IMR-90 (cell line): ENCODE measurements at regions not wholly inside any gene's neighbourhood (a gene's known extent, or its start where the extent isn't known, plus 50 kb on each side); places are given as distances from the start of the nearest gene placed in this dataset.

Experiments
- ATAC-seq: fragments of 200-7000 bp; cut with Tn5 transposase; 2 replicates; pipeline ENCODE4 v1.9.1; 2020; ENCODE audit warnings: low read depth, mild to moderate bottlenecking, moderate library complexity
- BruUV-seq: library from RNA; stranded (reverse); fragments of 400-500 nt; replicated peaks from 2 replicates; lab custom pipeline; 2021; lab: Mats Ljungman, UMichigan
- CTCF ChIA-PET: fragments of 300-600 bp; formaldehyde crosslinking; extraction: SDS; loops from one replicate; lab custom pipeline; 2021; ENCODE audit warnings: antibody characterized with exemption; lab: Yijun Ruan, JAX
- POLR2A ChIA-PET: fragments of 300-600 bp; sonication (Branson Sonifier 250); formaldehyde crosslinking; loops from one replicate; lab custom pipeline; 2022; ENCODE audit warnings: antibody characterized with exemption; ENCODE audit not compliant: unreplicated experiment; lab: Charles Lee
- DNase-seq: peaks from one replicate; pipeline ENCODE4 v3.0.0; 2013
- H2AFZ ChIP-seq: replicated peaks from 2 replicates; pipeline ENCODE3; 2013; ENCODE audit warnings: low read length, mild to moderate bottlenecking; ENCODE audit not compliant: poor library complexity
- H2AK5ac ChIP-seq: 2 replicates; pipeline ENCODE4 v1.6.1; 2013; ENCODE audit warnings: low read depth, low read length, inconsistent platforms
- H2AK9ac ChIP-seq: replicated peaks from 2 replicates; pipeline ENCODE3; 2013; ENCODE audit warnings: mild to moderate bottlenecking, low read depth, low read length, moderate library complexity; ENCODE audit not compliant: poor library complexity
- H2BK120ac ChIP-seq: 2 replicates; pipeline ENCODE4 v1.6.1; 2013; ENCODE audit warnings: low read depth, low read length, inconsistent platforms
- H2BK15ac ChIP-seq: 3 replicates; pipeline ENCODE4 v1.6.1; 2013; ENCODE audit warnings: low read depth, low read length, inconsistent platforms
- H2BK20ac ChIP-seq: 2 replicates; pipeline ENCODE4 v1.6.1; 2013; ENCODE audit warnings: low read depth, mild to moderate bottlenecking, inconsistent platforms, low read length, moderate library complexity
- H2BK5ac ChIP-seq: 2 replicates; pipeline ENCODE4 v1.6.1; 2013; ENCODE audit warnings: mild to moderate bottlenecking, low read depth, low read length, inconsistent platforms; ENCODE audit not compliant: poor library complexity, severe bottlenecking
- H3K14ac ChIP-seq: replicated peaks from 2 replicates; pipeline ENCODE4 v1.6.1; 2013; ENCODE audit warnings: low read depth, low read length, inconsistent platforms
- H3K18ac ChIP-seq: 2 replicates; pipeline ENCODE4 v1.6.1; 2013; ENCODE audit warnings: low read depth, low read length, control low read depth
- H3K23ac ChIP-seq: 2 replicates; pipeline ENCODE4 v1.6.1; 2013; ENCODE audit warnings: low read depth, low read length, inconsistent platforms
- H3K27ac ChIP-seq: 2 replicates; pipeline ENCODE4 v1.5.1; 2013; ENCODE audit warnings: mild to moderate bottlenecking, control low read depth, low read length; ENCODE audit not compliant: insufficient read depth
- H3K27me3 ChIP-seq: 2 replicates; pipeline ENCODE4 v1.6.1; 2013; ENCODE audit warnings: low read length; ENCODE audit not compliant: control insufficient read depth, insufficient read depth
- H3K36me3 ChIP-seq: 2 replicates; pipeline ENCODE4 v1.6.1; 2013; ENCODE audit warnings: low read length, mixed read lengths; ENCODE audit not compliant: control insufficient read depth, insufficient read depth
- H3K4ac ChIP-seq: 2 replicates; pipeline ENCODE4 v1.6.1; 2013; ENCODE audit warnings: low read depth, low read length, inconsistent platforms
- H3K4me1 ChIP-seq: 2 replicates; pipeline ENCODE4 v1.6.1; 2013; ENCODE audit warnings: low read length, mixed read lengths; ENCODE audit not compliant: control insufficient read depth, insufficient read depth
- H3K4me2 ChIP-seq: 2 replicates; pipeline ENCODE4 v1.6.1; 2013; ENCODE audit warnings: low read depth, mild to moderate bottlenecking, control low read depth, low read length, moderate library complexity
- H3K4me3 ChIP-seq: 2 replicates; pipeline ENCODE4 v1.5.1; 2013; ENCODE audit warnings: low read depth, mild to moderate bottlenecking, control low read depth, low read length, moderate library complexity; ENCODE audit not compliant: insufficient read depth
- H3K56ac ChIP-seq: 2 replicates; pipeline ENCODE4 v1.6.1; 2013; ENCODE audit warnings: low read length, inconsistent platforms; ENCODE audit not compliant: insufficient read depth; ENCODE audit errors: extremely low read depth
- H3K79me1 ChIP-seq, 2 experiments: 2 replicates each; pipeline ENCODE4 v1.6.1; 2013; ENCODE audit warnings: low read length in 2 of 2, inconsistent platforms in 1 of 2, low read depth in 1 of 2
- H3K9ac ChIP-seq: 2 replicates; pipeline ENCODE4 v1.6.1; 2013; ENCODE audit warnings: low read depth, low read length, control low read depth
- H3K9me1 ChIP-seq: 2 replicates; pipeline ENCODE4 v1.6.1; 2013; ENCODE audit warnings: low read length, inconsistent platforms; ENCODE audit not compliant: insufficient read depth
- H3K9me3 ChIP-seq: 2 replicates; pipeline ENCODE4 v1.6.1; 2013; ENCODE audit warnings: low read length; ENCODE audit not compliant: control insufficient read depth, insufficient read depth
- H4K20me1 ChIP-seq: 2 replicates; pipeline ENCODE4 v1.6.1; 2013; ENCODE audit warnings: low read length, inconsistent platforms; ENCODE audit not compliant: insufficient read depth
- H4K5ac ChIP-seq: 2 replicates; pipeline ENCODE4 v1.6.1; 2013; ENCODE audit warnings: mild to moderate bottlenecking, low read depth, low read length, control low read depth
- H4K8ac ChIP-seq, 2 experiments: 2 replicates each; pipeline ENCODE4 v1.6.1; 2013; ENCODE audit warnings: low read depth in 2 of 2, low read length in 2 of 2, control low read depth in 1 of 2, inconsistent platforms in 1 of 2
- H4K91ac ChIP-seq: 2 replicates; pipeline ENCODE4 v1.6.1; 2013; ENCODE audit warnings: low read depth, low read length, inconsistent platforms; ENCODE audit not compliant: insufficient read depth
- BHLHE40 ChIP-seq: fragments of 150-350 bp; IDR thresholded peaks from 2 replicates; pipeline ENCODE4 v1.6.1; 2016; ENCODE audit warnings: mild to moderate bottlenecking, low read depth, low read length
- CEBPB ChIP-seq: IDR thresholded peaks from 2 replicates; pipeline ENCODE4 v1.6.1; 2012; ENCODE audit warnings: low read depth, low read length, improper control_type of control experiment
- CHD1 ChIP-seq: IDR thresholded peaks from 2 replicates; pipeline ENCODE4 v1.6.1; 2012; ENCODE audit warnings: low read depth, low read length, improper control_type of control experiment
- FOS ChIP-seq: fragments of 150-350 bp; IDR thresholded peaks from 2 replicates; pipeline ENCODE4 v1.6.1; 2016; ENCODE audit warnings: low read depth, low read length
- MAZ ChIP-seq: IDR thresholded peaks from 2 replicates; pipeline ENCODE4 v1.6.1; 2012; ENCODE audit warnings: low read depth, mild to moderate bottlenecking, low read length, improper control_type of control experiment, moderate library complexity, borderline replicate concordance
- MXI1 ChIP-seq: IDR thresholded peaks from 2 replicates; pipeline ENCODE4 v1.6.1; 2012; ENCODE audit warnings: low read depth, mild to moderate bottlenecking, low read length, moderate library complexity, borderline replicate concordance
- RAD21 ChIP-seq: IDR thresholded peaks from 2 replicates; pipeline ENCODE4 v1.6.1; 2012; ENCODE audit warnings: low read length, improper control_type of control experiment
- RCOR1 ChIP-seq: IDR thresholded peaks from 2 replicates; pipeline ENCODE4 v1.6.1; 2012; ENCODE audit warnings: mild to moderate bottlenecking, low read length, improper control_type of control experiment; ENCODE audit not compliant: insufficient replicate concordance
- SMC3 ChIP-seq: fragments of 150-350 bp; IDR thresholded peaks from 2 replicates; pipeline ENCODE4 v1.6.1; 2016; ENCODE audit warnings: low read depth, mild to moderate bottlenecking, antibody characterized with exemption, low read length, moderate library complexity
- WGBS, 2 experiments: methylation state at CpG; one replicate each; pipeline versions ENCODE4 v1.1.5 to v1.1.7; 2013; ENCODE audit warnings: missing lambda C conversion rate in 2 of 2; ENCODE audit not compliant: insufficient read length in 1 of 2; ENCODE audit errors: extremely low coverage in 2 of 2; 5-methylcytosine and 5-hydroxymethylcytosine counted together
- dilution Hi-C: fragments of 300-500 bp; cut with HindIII; formaldehyde crosslinking; loops from one replicate; pipeline ENCODE4 v1.14.3; 2018; ENCODE audit warnings: low sequenced_read_pairs; ENCODE audit not compliant: unreplicated experiment
- in situ Hi-C: fragments of 300-500 bp; cut with MboI; formaldehyde crosslinking; loops from 3 replicates; pipeline ENCODE4 v1.14.3; 2019; ENCODE audit warnings: low sequenced_read_pairs, inconsistent platforms, mixed read lengths
- intact Hi-C: fragments of 100-400 bp; cut with micrococcal nuclease; formaldehyde crosslinking; loops from 2 replicates; pipeline ENCODE4 v1.10.0; 2022
- TF ChIP-seq, protein P1 (sequence below): conservative IDR thresholded peaks from 2 replicates; pipeline ENCODE4 v1.5.1; 2012; ENCODE audit warnings: mild to moderate bottlenecking, low read depth, low read length, improper control_type of control experiment
- TF ChIP-seq, protein P2 (sequence below): fragments of 150-350 bp; IDR thresholded peaks from 2 replicates; pipeline ENCODE4 v1.6.1; 2016; ENCODE audit warnings: low read depth, mild to moderate bottlenecking, low read length, moderate library complexity, borderline replicate concordance

DNA sequence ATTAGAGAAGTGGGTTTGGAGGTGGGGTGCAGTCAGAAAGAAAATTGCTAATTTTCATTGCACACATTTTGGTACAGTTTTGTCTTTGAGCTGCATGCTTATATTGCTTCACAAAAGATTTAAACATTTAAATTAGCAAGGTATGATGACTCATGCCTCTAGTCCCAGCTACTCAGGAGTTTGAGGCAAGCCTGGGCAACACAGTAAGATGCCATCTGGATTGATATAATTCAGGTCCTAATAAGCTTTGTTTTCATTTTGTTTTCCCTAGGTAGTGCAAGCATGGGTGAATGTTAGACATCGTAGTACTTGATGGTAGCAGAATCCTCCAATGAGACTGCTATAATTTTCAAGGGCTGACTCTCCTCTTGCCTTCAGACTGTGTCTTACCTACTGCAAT lies 396.7 kb upstream of the RGPD4 start:
- ATAC-seq (no peak), DNase-seq (no peak)
- Histone ChIP-seq H2BK120ac (no peak overlapping the region), H3K36me3 (no peaks in the 10 kb centered on the region), H4K8ac (no peak overlapping the region), H3K9ac (no peak overlapping the region), H3K14ac (no peak overlapping the region), H3K4me2 (no peak overlapping the region), H2BK15ac (no peak overlapping the region), H3K4me1 (no peaks in the 10 kb centered on the region), H4K20me1 (no peaks in the 10 kb centered on the region), H2BK20ac (no peak overlapping the region), H3K27ac (no peak overlapping the region), H3K18ac (no peak overlapping the region), H4K91ac (no peak overlapping the region), H2AK9ac (no peak overlapping the region), H4K5ac (no peak overlapping the region), H2AFZ (no peak overlapping the region), H3K9me1 (no peaks in the 10 kb centered on the region), H3K4ac (no peak overlapping the region), H2AK5ac (no peak overlapping the region), H3K9me3 (peaks cover 2% of the 10 kb centered on the region; the same call in 1 of the 2 replicates), H3K27me3 (no peaks in the 10 kb centered on the region), H3K23ac (no peak overlapping the region), H2BK5ac (no peak overlapping the region), H3K4me3 (no peak overlapping the region), H3K79me1 (no peaks in the 10 kb centered on the region), H3K56ac (no peak overlapping the region)
- no CpG with 5 or more reads among the region's 1 CpG for WGBS, 2 experiments
- ChIA-PET CTCF (no interaction called here), POLR2A (no interaction called here)
- intact Hi-C loops, result no loop called here
- no TSS peak for BruUV-seq
- TF ChIP-seq MXI1 (no peak), RAD21 (no peak), CHD1 (no peak), FOS (no peak), RCOR1 (no peak), CEBPB (no peak), SMC3 (no peak), BHLHE40 (no peak), MAZ (no peak)
- TF ChIP-seq, protein P1, sequence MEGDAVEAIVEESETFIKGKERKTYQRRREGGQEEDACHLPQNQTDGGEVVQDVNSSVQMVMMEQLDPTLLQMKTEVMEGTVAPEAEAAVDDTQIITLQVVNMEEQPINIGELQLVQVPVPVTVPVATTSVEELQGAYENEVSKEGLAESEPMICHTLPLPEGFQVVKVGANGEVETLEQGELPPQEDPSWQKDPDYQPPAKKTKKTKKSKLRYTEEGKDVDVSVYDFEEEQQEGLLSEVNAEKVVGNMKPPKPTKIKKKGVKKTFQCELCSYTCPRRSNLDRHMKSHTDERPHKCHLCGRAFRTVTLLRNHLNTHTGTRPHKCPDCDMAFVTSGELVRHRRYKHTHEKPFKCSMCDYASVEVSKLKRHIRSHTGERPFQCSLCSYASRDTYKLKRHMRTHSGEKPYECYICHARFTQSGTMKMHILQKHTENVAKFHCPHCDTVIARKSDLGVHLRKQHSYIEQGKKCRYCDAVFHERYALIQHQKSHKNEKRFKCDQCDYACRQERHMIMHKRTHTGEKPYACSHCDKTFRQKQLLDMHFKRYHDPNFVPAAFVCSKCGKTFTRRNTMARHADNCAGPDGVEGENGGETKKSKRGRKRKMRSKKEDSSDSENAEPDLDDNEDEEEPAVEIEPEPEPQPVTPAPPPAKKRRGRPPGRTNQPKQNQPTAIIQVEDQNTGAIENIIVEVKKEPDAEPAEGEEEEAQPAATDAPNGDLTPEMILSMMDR, result no peak
- TF ChIP-seq, protein P2, sequence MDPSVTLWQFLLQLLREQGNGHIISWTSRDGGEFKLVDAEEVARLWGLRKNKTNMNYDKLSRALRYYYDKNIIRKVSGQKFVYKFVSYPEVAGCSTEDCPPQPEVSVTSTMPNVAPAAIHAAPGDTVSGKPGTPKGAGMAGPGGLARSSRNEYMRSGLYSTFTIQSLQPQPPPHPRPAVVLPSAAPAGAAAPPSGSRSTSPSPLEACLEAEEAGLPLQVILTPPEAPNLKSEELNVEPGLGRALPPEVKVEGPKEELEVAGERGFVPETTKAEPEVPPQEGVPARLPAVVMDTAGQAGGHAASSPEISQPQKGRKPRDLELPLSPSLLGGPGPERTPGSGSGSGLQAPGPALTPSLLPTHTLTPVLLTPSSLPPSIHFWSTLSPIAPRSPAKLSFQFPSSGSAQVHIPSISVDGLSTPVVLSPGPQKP, result no peak
- dilution Hi-C loops, result no loop called here
- in situ Hi-C loops, result no loop called here
